ENCODE measurements at regions not wholly inside any gene's neighbourhood (a gene's known extent, or its start where the extent isn't known, plus 50 kb on each side); places are given as distances from the start of the nearest gene placed in this dataset.

GRCh38 chr14:25615174-25615573 lies 565.2 kb upstream of the STXBP6 start:
- peaks cover 5% of the 10 kb centered on the region for H3K9me3 ChIP-seq (ENCODE audit: control insufficient read depth, low read depth, low read length)
- no peaks in the 10 kb centered on the region for H3K79me2 ChIP-seq (ENCODE audit: insufficient read depth, low read length)
- H2BK5ac ChIP-seq (ENCODE audit: insufficient read length, low read length): no peak overlapping the region
- no peaks in the 10 kb centered on the region; the same call in 1 of the 2 replicates for H3K27me3 ChIP-seq (ENCODE audit: insufficient read depth, low read length)
- no peak overlapping the region for H4K8ac ChIP-seq (replicated peaks; ENCODE audit: insufficient read length, low read depth, low read length)
- no peak overlapping the region for H2BK20ac ChIP-seq (ENCODE audit: low read depth, low read length, poor library complexity, severe bottlenecking)
- H3K14ac ChIP-seq (ENCODE audit: insufficient read depth, low read length): no peak overlapping the region
- H2AK5ac ChIP-seq (ENCODE audit: insufficient read length, low read length): no peak overlapping the region
- Mint-ChIP-seq H3K9me3 (peaks cover 34% of the 10 kb centered on the region in 2 experiments), H3K36me3 (ENCODE audit: insufficient read depth in 1 of 3, low read depth in 3 of 3) (peaks cover 8 to 28% (median 9%) of the 10 kb centered on the region in 3 experiments), H3K4me1 (no peaks in the 10 kb centered on the region), H3K4me3 (no peak overlapping the region), H3K27me3 (ENCODE audit: low read depth) (no peaks in the 10 kb centered on the region), H3K27ac (no peak overlapping the region)
- no peak overlapping the region for H2AFZ ChIP-seq (ENCODE audit: low read length)
- no peak for TF ChIP-seq CTCF (conservative IDR thresholded peaks at IDR 0.05)
- H4K5ac ChIP-seq (ENCODE audit: insufficient read length, low read depth, low read length): no peak overlapping the region
- H3K18ac ChIP-seq (ENCODE audit: insufficient read length, low read depth, low read length): no peak overlapping the region
- H3K27ac ChIP-seq (ENCODE audit: insufficient read length, low read depth, low read length): no peak overlapping the region
- H2BK15ac ChIP-seq (ENCODE audit: low read depth, low read length): no peak overlapping the region
- H4K91ac ChIP-seq (ENCODE audit: insufficient read length, low read depth, low read length): no peak overlapping the region
- H3K79me1 ChIP-seq (ENCODE audit: insufficient read depth, low read depth, low read length, poor library complexity, severe bottlenecking): no peaks in the 10 kb centered on the region
- H2BK120ac ChIP-seq (ENCODE audit: low read depth, low read length, poor library complexity, severe bottlenecking): no peak overlapping the region
- no peaks in the 10 kb centered on the region for H3K4me1 ChIP-seq (ENCODE audit: insufficient read depth, low read length)
- H3K9ac ChIP-seq (ENCODE audit: extremely low read depth, insufficient read length, low read length): no peak overlapping the region
- no peaks in the 10 kb centered on the region for H4K20me1 ChIP-seq (ENCODE audit: control insufficient read depth, insufficient read depth, insufficient read length)
- H3K4ac ChIP-seq (ENCODE audit: low read depth, low read length): no peak overlapping the region
- no peak for DNase-seq
- H3K23ac ChIP-seq (ENCODE audit: insufficient read length, low read depth, low read length): no peak overlapping the region
- H3K4me2 ChIP-seq (ENCODE audit: insufficient read depth, insufficient read length, low read length): no peak overlapping the region
- H3K56ac ChIP-seq (ENCODE audit: insufficient read length, low read depth, low read length): no peak overlapping the region
- H3K23me2 ChIP-seq (ENCODE audit: insufficient read length, low read depth, low read length, poor library complexity, severe bottlenecking): no peaks in the 10 kb centered on the region
- no peak overlapping the region for H3T11ph ChIP-seq (ENCODE audit: low read length)
- H2BK12ac ChIP-seq (ENCODE audit: insufficient read length, low read depth, low read length): no peak overlapping the region
